BLaER1 (cell line): ENCODE measurements at regions not wholly inside any gene's neighbourhood (a gene's known extent, or its start where the extent isn't known, plus 50 kb on each side); places are given as distances from the start of the nearest gene placed in this dataset.
A peak's percentile ranks its signal among the peaks of the same experiment; 100 is the strongest.

Source experiments
- H3K27ac ChIP-seq: shearing (Covaris generic); formaldehyde crosslinking; 2 replicates; pipeline ENCODE4 v1.8.1; 2022
- H3K27me3 ChIP-seq: shearing (Covaris generic); formaldehyde crosslinking; 2 replicates; pipeline ENCODE4 v1.8.1; 2022
- H3K36me3 ChIP-seq: shearing (Covaris generic); formaldehyde crosslinking; 2 replicates; pipeline ENCODE4 v1.8.1; 2022
- H3K4me1 ChIP-seq: shearing (Covaris generic); formaldehyde crosslinking; 2 replicates; pipeline ENCODE4 v1.8.1; 2022
- H3K4me2 ChIP-seq: shearing (Covaris generic); formaldehyde crosslinking; 2 replicates; pipeline ENCODE4 v1.8.1; 2022
- H3K4me3 ChIP-seq: shearing (Covaris generic); formaldehyde crosslinking; 2 replicates; pipeline ENCODE4 v1.8.1; 2022
- H3K9ac ChIP-seq: shearing (Covaris generic); formaldehyde crosslinking; 2 replicates; pipeline ENCODE4 v1.8.1; 2022
- H3K9me3 ChIP-seq: shearing (Covaris generic); formaldehyde crosslinking; 2 replicates; pipeline ENCODE4 v1.8.1; 2022
- H4K20me1 ChIP-seq: shearing (Covaris generic); formaldehyde crosslinking; 2 replicates; pipeline ENCODE4 v1.8.1; 2022
- Cebpa-rat ChIP-seq: shearing (Covaris generic); IDR thresholded peaks from 2 replicates; pipeline ENCODE4 v1.8.1; 2022

DNA sequence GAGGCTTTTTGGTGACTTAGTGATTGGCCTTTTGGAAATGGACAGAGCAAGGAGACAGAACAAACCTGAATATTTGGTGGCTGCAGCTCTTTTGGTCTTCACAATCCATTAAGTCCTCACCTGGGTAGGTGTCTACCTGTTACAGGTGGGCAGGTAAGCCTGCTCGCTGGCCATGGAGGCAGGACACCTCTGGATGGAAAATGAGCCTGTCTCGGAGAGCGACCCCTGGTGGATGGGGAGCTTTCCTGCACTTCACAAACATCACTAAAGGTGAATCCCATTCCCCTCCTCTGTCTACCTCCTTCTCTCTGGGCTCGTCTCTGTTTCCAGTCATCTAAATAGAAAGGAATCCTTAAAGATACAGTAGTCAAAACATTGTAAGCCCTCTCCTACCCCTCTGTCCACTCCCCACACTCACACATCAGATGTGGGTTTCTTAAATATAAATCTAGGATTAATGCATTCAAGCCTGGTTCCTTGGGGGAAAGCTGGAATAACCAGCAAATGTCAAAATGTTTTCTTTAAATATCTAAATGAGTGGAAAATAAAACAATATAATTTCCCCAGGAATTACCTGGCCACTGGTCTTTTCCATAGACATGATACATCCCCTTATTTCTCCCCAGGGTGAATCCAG is 304.9 kb downstream of the CDH26 start:
- Histone ChIP-seq H3K9me3 (no peaks in the 10 kb centered on the region), H3K27ac (no peak overlapping the region), H3K36me3 (no peaks in the 10 kb centered on the region), H3K4me3 (no peak overlapping the region), H4K20me1 (no peaks in the 10 kb centered on the region), H3K9ac (no peak overlapping the region), H3K27me3 (no peaks in the 10 kb centered on the region), H3K4me1 (peaks cover 47% of the 10 kb centered on the region), H3K4me2 (no peak overlapping the region)
- no peak for TF ChIP-seq Cebpa-rat

DNA sequence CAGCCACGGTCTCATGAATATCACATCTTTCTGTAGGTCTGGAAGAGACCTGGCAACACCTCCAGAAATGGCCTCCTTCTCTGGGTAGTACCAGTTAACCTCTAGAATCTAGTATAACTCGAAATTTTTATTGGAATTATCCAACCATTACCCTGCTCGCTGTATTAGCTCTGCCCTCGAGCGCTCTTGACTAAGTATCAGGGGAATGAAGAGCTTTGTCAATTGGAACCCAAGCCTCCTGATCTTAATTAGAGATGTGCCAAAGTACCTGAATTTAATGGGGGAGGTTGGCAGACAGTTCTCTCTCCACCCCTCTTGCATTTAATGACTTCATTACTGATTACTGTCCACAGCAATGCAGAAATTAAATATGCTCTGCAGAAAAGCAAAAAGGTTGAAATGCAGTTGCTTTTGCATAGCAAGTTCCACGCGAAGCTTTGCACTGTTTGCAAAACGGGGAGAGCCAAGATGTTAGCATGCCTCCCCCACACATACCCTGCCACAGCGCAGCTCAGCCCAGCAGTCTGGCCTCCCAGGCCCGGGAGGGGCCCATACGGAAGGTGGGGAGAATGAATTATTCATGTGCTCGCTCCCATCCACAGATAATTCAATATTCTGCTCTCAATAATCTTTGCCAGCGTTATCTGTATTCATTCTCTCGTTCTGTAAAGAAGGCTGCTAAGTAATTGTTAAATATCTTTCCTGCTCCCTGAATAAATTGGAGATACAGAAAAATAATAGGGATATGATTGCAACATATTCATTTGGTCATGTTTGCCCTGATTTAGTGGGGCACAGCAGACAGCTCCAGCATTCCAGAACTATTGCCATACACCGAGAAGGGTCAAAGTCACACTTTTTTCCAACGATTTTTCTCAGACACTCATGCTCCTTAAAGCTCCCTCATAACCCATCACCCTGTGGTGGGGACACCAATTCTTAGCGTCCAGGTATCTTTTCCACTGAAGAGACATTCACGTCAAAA is 305.8 kb downstream of the CDH26 start:
- Histone ChIP-seq H3K9me3 (no peaks in the 10 kb centered on the region), H4K20me1 (no peaks in the 10 kb centered on the region), H3K4me1 (peaks cover 49% of the 10 kb centered on the region), H3K27ac (no peak overlapping the region; the same call in 1 of the 2 replicates), H3K36me3 (no peaks in the 10 kb centered on the region), H3K4me3 (no peak overlapping the region), H3K27me3 (no peaks in the 10 kb centered on the region), H3K9ac (no peak overlapping the region), H3K4me2 (no peak overlapping the region)
- no peak for TF ChIP-seq Cebpa-rat

DNA sequence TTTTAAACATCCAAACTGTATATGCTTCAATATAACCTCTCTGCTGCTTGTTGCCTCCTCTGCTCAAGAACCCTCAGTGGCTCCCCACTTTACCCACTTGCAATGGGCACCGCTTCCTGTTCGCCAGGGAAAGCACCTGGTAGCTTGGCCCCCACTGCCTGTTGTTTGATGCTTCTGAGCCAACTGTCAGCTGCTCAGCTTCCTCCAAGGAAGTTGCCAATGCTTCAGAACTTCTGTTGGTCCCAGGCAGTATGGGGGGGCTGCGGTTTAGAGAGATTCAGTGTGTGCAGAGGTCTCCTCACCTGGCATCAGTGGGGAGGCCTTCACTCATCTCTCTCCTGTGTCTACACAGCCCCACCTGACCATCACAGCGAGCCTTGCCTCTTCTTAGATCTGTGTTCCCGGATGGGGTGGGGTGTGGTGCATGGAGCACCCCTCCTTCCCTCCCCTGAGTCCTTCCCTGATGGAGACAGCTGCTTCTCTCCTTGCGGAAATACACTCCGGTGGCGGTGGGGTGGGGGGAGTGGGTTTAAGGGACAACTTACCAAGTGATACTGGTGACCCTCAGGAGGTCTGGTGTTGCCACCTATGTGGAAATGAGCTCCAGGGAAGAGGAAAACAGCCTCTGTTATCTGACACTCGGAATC is 308.1 kb downstream of the CDH26 start:
- H3K4me2 ChIP-seq = peak overlapping the region; percentile 73
- peaks cover 46% of the 10 kb centered on the region for H3K4me1 ChIP-seq
- 0 out of 2 replicates have a peak overlapping the region, but pooled peaks have one; percentile 21 for H3K9ac ChIP-seq
- H3K4me3 ChIP-seq = no peak overlapping the region
- H4K20me1 ChIP-seq = no peaks in the 10 kb centered on the region
- no peaks in the 10 kb centered on the region for H3K27me3 ChIP-seq
- no peaks in the 10 kb centered on the region for H3K36me3 ChIP-seq
- TF ChIP-seq Cebpa-rat = no peak
- H3K9me3 ChIP-seq = no peaks in the 10 kb centered on the region
- H3K27ac ChIP-seq = peak overlapping the region; percentile 71

DNA sequence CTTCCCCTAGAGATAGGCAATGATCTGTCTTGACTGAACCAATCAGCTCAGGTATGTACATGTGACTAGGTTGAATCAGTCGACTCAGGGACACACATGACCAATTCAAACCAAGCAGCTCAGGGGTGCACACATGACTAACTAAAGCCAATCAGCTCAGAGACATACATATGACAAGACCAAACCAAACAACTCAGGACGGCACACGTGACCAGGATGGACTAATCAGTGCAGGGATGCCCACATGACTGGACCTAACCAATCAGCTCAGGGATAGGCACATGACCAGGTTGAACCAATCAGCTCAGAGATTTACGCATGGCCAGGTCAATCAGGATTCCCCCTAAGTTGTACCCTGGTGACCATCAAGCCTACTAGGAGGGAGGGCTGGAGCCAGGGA is 310.3 kb downstream of the CDH26 start:
- H3K4me1 ChIP-seq = peaks cover 39% of the 10 kb centered on the region
- H3K4me2 ChIP-seq = no peak overlapping the region
- no peaks in the 10 kb centered on the region for H3K9me3 ChIP-seq
- no peaks in the 10 kb centered on the region for H3K27me3 ChIP-seq
- H3K9ac ChIP-seq = no peak overlapping the region
- no peaks in the 10 kb centered on the region for H4K20me1 ChIP-seq
- H3K36me3 ChIP-seq = no peaks in the 10 kb centered on the region
- H3K4me3 ChIP-seq = no peak overlapping the region
- no peak overlapping the region for H3K27ac ChIP-seq
- TF ChIP-seq Cebpa-rat = no peak

DNA sequence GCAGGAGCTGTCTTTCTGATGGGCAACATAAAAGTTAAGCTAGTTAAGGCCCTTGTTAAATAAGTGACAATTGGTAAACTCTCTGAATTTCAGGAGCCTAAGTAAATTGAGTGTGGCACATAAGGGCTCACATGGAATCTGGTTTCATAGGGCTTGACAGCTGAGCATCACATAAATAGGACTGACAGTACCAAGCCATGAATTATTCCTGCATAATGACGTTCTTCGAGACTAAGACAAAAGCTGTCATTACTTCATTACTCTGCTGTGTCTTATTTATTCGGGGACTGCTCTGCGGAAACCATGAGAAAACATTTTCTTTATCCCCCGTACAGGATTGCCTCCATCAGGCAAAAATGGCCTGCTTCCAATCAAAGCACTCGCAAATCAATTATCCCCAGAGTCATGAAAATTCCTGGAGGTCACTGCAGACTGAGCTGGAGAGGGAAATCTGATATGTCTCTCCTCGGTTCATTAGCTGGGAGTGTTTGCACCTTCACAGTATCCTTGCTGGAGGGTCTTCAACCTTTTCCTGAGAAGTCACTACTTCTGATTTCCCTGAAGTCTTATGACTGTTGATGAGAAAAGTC is 311.4 kb downstream of the CDH26 start:
- TF ChIP-seq Cebpa-rat = no peak
- Histone ChIP-seq H3K9ac (no peak overlapping the region), H3K27ac (no peak overlapping the region), H3K4me1 (peaks cover 36% of the 10 kb centered on the region), H3K9me3 (no peaks in the 10 kb centered on the region), H4K20me1 (no peaks in the 10 kb centered on the region), H3K4me3 (no peak overlapping the region), H3K27me3 (no peaks in the 10 kb centered on the region), H3K4me2 (no peak overlapping the region), H3K36me3 (no peaks in the 10 kb centered on the region)

DNA sequence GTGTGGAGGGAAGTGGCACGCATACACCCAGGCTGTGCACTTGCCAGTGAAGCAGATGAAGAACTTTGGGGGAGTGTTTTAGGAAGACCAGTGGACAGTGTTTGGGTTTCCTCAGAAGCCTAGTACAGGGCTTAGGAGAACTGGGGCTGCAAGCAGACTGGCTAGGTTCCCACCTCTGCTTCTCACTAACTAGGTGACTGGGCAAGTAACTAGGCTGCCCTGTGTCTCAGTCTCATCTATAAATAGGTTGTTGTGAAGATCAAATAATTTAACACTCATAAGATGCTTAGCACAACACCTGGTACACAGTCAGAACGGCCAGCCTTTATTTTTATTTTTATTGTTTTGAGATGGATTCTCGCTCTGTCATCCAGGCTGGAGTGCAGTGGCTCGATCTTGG is 312.1 kb downstream of the CDH26 start:
- TF ChIP-seq Cebpa-rat = no peak
- Histone ChIP-seq H3K9me3 (no peaks in the 10 kb centered on the region), H3K9ac (no peak overlapping the region), H3K4me2 (no peak overlapping the region), H4K20me1 (no peaks in the 10 kb centered on the region), H3K36me3 (no peaks in the 10 kb centered on the region), H3K27me3 (no peaks in the 10 kb centered on the region), H3K4me3 (no peak overlapping the region), H3K4me1 (peaks cover 29% of the 10 kb centered on the region), H3K27ac (no peak overlapping the region)

DNA sequence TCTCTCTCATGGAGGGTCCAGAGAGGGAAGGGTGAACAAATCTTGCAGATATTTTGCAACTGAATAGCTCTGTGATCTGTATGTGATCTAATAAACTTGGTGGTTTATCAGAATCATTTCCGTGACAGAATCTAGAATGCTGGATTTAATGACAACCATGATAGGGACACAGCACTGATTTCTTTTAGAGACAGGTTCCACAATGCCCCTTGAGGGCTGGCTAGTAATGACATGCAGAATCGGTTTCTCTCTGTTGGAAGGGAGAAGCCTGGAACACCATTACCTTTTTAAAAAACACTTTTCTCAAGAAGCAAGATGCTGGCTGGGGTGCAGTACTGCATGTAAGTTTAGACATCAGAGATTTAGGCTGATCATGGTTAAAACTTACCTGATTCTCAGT is 313.4 kb downstream of the CDH26 start:
- no peak for TF ChIP-seq Cebpa-rat
- Histone ChIP-seq H3K36me3 (no peaks in the 10 kb centered on the region), H3K27me3 (no peaks in the 10 kb centered on the region), H4K20me1 (no peaks in the 10 kb centered on the region), H3K9ac (no peak overlapping the region), H3K4me3 (no peak overlapping the region), H3K9me3 (no peaks in the 10 kb centered on the region), H3K27ac (no peak overlapping the region), H3K4me1 (peaks cover 17% of the 10 kb centered on the region), H3K4me2 (no peak overlapping the region)

DNA sequence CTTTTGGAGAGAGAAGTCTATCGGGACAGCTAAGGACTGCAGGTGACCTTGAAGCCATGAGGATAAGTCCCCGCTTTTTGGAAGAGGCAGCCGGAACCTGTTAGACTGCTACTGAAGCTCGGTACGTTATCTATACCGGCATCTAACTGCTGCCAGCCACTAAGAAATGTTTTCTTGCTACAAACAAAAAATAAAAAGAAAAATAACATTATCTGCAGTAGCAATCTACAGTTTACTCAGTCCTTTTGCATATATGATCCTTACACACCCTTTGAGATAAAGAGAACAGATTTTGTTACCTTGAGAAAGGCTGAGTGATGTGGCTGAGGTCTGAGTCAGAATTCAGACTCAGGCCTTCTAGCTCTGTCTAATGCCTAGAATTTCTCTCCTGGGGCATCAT is 314.6 kb downstream of the CDH26 start:
- Histone ChIP-seq H3K27me3 (no peaks in the 10 kb centered on the region), H3K9me3 (no peaks in the 10 kb centered on the region), H3K9ac (no peak overlapping the region), H3K4me2 (no peak overlapping the region), H3K4me1 (peaks cover 8% of the 10 kb centered on the region; the same call in 1 of the 2 replicates), H3K36me3 (no peaks in the 10 kb centered on the region), H4K20me1 (no peaks in the 10 kb centered on the region), H3K27ac (no peak overlapping the region), H3K4me3 (no peak overlapping the region)
- TF ChIP-seq Cebpa-rat = no peak

DNA sequence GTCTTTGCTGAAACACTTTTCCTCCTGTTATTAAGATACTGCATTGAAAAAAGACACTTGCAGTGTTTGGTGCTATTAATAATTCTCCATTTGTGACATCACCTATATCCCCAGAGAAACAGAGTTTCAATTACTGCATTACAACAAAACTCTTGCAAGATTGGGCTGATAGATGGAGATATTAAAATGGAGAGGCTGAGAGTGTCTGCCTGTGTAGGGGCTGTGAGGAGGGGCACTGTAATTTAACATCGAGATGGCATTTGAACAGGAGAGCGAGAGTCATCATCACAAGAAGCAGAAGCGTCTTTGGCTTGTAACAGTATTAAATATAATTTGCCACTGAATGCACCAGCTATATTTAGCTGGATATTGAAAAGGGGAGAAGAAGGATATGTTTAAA is 316.5 kb downstream of the CDH26 start:
- Histone ChIP-seq H3K27me3 (no peaks in the 10 kb centered on the region), H3K4me3 (no peak overlapping the region), H3K4me2 (no peak overlapping the region), H3K27ac (no peak overlapping the region), H3K36me3 (no peaks in the 10 kb centered on the region), H3K9ac (no peak overlapping the region), H3K4me1 (peaks cover 5% of the 10 kb centered on the region; the same call in 1 of the 2 replicates), H3K9me3 (peaks cover 13% of the 10 kb centered on the region), H4K20me1 (no peaks in the 10 kb centered on the region)
- no peak for TF ChIP-seq Cebpa-rat
